Transverse colon (tissue), 4 donors: ENCODE measurements at regions not wholly inside any gene's neighbourhood (a gene's known extent, or its start where the extent isn't known, plus 50 kb on each side); places are given as distances from the start of the nearest gene placed in this dataset.

Source experiments
- CTCF ChIP-seq, 5 experiments: fragments of 200-600 bp in 3 of 5; fragments of 450-650 bp in 2 of 5; sonication (generic) in 3 of 5; IDR thresholded peaks; 1 replicate in 2 of 5; 2 replicates in 3 of 5; pipeline ENCODE4 v1.5.1; 2016 to 2017; ENCODE audit warnings: antibody characterized with exemption in 5 of 5, inconsistent platforms in 3 of 5, mild to moderate bottlenecking in 2 of 5, moderate library complexity in 1 of 5
- EP300 ChIP-seq: sonication (generic); formaldehyde crosslinking; IDR thresholded peaks from one replicate; pipeline ENCODE4 v1.6.1; 2017; ENCODE audit warnings: antibody characterized with exemption, low read depth
- POLR2AphosphoS5 ChIP-seq, 3 donors: sonication (generic); formaldehyde crosslinking; IDR thresholded peaks; one replicate each; pipeline ENCODE4 v1.6.1; 2016; ENCODE audit warnings: antibody characterized with exemption in 3 of 3

GRCh38 chr3:191068946-191069813, 129.9 kb upstream of the OSTN start:
- TF ChIP-seq CTCF (IDR thresholded peaks at IDR 0.05) (no peak), EP300 (no peak), POLR2AphosphoS5 (IDR thresholded peaks at IDR 0.05) (no peak)
